ENCODE measurements at regions not wholly inside any gene's neighbourhood (a gene's known extent, or its start where the extent isn't known, plus 50 kb on each side); places are given as distances from the start of the nearest gene placed in this dataset.
"Not testable (repeated sequence)": the region's sequence is repeated elsewhere in the genome, so short reads cannot be mapped to it uniquely, and the experiment has no call there.

DNA sequence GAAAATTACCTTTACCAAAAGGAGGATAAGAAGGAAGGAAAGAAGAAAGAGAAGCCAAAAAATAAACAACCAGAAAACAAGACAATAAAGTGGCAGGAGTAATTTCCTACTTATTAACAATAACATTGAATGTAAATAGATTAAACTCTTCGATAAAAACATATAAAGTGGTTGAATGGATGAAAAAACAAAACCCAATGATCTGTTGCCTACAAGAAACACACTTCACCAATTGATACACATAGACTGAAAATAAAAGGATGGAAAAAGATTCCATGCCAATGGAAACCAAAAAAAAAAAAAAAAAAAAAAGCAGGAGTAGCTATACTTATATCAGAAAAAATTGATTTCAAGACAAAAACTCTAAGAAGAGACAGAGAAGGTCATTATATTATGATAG is 518.9 kb downstream of the BCKDHB start:
- H3K4me3 Mint-ChIP-seq, result no peak overlapping the region
- no peak overlapping the region for H3K27ac Mint-ChIP-seq
- peaks cover 28% of the 10 kb centered on the region for H3K9me3 Mint-ChIP-seq
- H3K36me3 Mint-ChIP-seq (ENCODE audit: low read depth), result no peaks in the 10 kb centered on the region
- H3K4me1 Mint-ChIP-seq (ENCODE audit: low read depth), result no peaks in the 10 kb centered on the region
- DNase-seq (ENCODE audit: low spot score), result no peak
- H3K27me3 Mint-ChIP-seq (ENCODE audit: low read depth), result no peaks in the 10 kb centered on the region

DNA sequence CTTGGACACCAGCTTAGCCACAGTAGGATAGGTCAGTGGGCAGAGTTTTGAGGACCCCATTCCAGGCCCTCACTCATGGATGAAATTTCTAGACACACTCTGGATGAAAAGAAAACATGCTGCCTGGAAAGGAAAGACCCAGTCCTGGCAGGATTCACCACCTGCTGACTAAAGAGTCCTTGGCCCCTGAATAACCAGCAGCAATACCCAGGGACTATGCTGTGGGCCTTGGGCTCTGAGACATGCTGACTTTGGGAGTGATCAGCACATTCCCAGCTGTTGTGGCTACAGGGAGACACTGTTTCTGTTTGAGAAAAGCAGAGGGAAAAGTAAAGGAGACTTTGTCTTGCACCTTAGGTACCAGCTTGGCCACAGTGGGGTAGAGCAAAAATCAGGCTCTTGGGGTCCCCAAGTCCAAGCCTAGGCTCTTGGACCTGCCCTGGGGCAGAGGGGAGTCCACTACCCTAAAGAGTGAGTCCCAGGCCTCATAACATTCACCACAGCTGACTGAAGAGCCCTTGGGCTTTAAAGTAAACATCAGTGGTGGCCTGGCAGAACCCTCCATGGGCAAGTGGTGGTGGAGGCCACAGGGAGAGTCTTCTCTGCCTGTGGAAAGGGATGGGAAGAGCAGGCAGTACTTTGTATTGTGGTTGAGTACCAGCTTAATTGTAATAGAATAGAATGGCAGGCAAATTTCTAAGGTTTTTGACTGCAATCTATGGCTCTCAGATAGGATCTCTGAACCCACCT is 516.8 kb downstream of the BCKDHB start:
- no peak for DNase-seq (ENCODE audit: low spot score)
- H3K36me3 Mint-ChIP-seq (ENCODE audit: low read depth), result no peaks in the 10 kb centered on the region
- H3K9me3 Mint-ChIP-seq, result peaks cover 35% of the 10 kb centered on the region
- no peaks in the 10 kb centered on the region for H3K4me1 Mint-ChIP-seq (ENCODE audit: low read depth)
- no peak overlapping the region for H3K27ac Mint-ChIP-seq
- H3K4me3 Mint-ChIP-seq, result no peak overlapping the region
- no peaks in the 10 kb centered on the region for H3K27me3 Mint-ChIP-seq (ENCODE audit: low read depth)

GRCh38 chr6:80622641-80623040 is 516.2 kb downstream of the BCKDHB start:
- H3K27ac Mint-ChIP-seq, result no peak overlapping the region
- H3K27me3 Mint-ChIP-seq (ENCODE audit: low read depth), result no peaks in the 10 kb centered on the region
- DNase-seq (ENCODE audit: low spot score), result no peak
- H3K4me1 Mint-ChIP-seq (ENCODE audit: low read depth), result no peaks in the 10 kb centered on the region
- H3K36me3 Mint-ChIP-seq (ENCODE audit: low read depth), result no peaks in the 10 kb centered on the region
- peaks cover 37% of the 10 kb centered on the region for H3K9me3 Mint-ChIP-seq
- H3K4me3 Mint-ChIP-seq, result no peak overlapping the region

DNA sequence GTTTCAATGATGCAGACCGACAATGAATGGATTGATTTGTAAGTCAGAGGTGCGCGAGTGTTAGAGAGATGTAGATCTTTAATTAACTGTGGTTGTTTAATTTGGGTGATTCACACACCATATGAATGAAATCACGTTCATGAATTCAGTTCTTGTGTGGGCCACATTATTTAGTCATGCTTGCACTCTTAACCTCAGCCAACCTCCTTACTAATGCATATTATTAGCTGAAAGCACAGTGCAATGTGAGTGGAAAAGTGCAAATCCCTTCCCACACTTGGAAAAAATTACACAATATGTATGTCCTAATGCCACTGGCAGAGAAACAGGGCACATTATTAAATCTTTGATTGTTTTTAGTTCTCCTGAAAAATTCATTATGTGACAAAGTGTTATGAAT is 512.5 kb downstream of the BCKDHB start:
- DNase-seq (ENCODE audit: low spot score), result no peak
- no peaks in the 10 kb centered on the region for H3K36me3 Mint-ChIP-seq (ENCODE audit: low read depth)
- no peak overlapping the region for H3K4me3 Mint-ChIP-seq
- H3K4me1 Mint-ChIP-seq (ENCODE audit: low read depth), result no peaks in the 10 kb centered on the region
- no peak overlapping the region for H3K27ac Mint-ChIP-seq
- no peaks in the 10 kb centered on the region for H3K27me3 Mint-ChIP-seq (ENCODE audit: low read depth)
- peaks cover 22% of the 10 kb centered on the region for H3K9me3 Mint-ChIP-seq

DNA sequence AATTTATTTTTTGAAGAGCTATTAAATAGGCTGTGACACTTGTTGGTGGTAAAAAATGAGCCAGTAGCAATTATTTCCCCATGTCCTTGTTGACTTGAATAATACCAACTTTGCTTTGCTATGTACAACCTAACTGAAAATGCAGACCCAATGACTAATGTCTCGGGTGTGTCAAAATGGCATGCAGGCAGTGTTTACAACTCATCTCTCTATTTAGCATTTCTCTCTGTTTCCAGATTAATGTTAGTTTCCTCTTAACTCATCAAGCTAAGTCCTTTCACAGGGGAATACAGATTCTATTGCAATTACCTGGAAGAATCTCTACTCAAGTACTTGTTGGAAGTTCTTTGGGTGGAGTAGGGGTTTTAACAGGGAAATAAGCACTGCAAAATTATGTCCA is 504.4 kb downstream of the BCKDHB start:
- no peaks in the 10 kb centered on the region for H3K4me1 Mint-ChIP-seq (ENCODE audit: low read depth)

GRCh38 chr6:80608881-80609280 is 502.4 kb downstream of the BCKDHB start:
- H3K27ac Mint-ChIP-seq, result no peak overlapping the region
- H3K27me3 Mint-ChIP-seq (ENCODE audit: low read depth), result no peaks in the 10 kb centered on the region
- no peaks in the 10 kb centered on the region for H3K4me1 Mint-ChIP-seq (ENCODE audit: low read depth)
- no peak for DNase-seq (ENCODE audit: low spot score)
- no peaks in the 10 kb centered on the region for H3K36me3 Mint-ChIP-seq (ENCODE audit: low read depth)
- H3K9me3 Mint-ChIP-seq, result no peaks in the 10 kb centered on the region
- no peak overlapping the region for H3K4me3 Mint-ChIP-seq

More for the DNA sequence above, 504.4 kb downstream of the BCKDHB start:
- Mint-ChIP-seq H3K4me3 (no peak overlapping the region), H3K9me3 (no peaks in the 10 kb centered on the region), H3K36me3 (ENCODE audit: low read depth) (no peaks in the 10 kb centered on the region), H3K27me3 (ENCODE audit: low read depth) (no peaks in the 10 kb centered on the region), H3K27ac (no peak overlapping the region)
- no peak for DNase-seq (ENCODE audit: low spot score)

- Mint-ChIP-seq H3K36me3 (ENCODE audit: low read depth) (no peaks in the 10 kb centered on the region), H3K9me3 (no peaks in the 10 kb centered on the region), H3K4me3 (no peak overlapping the region), H3K4me1 (ENCODE audit: low read depth) (no peaks in the 10 kb centered on the region), H3K27ac (no peak overlapping the region), H3K27me3 (ENCODE audit: low read depth) (no peaks in the 10 kb centered on the region)
- no peak for DNase-seq (ENCODE audit: low spot score)
These were observed 501.4 kb downstream of the BCKDHB start for GRCh38 chr6:80607811-80608391.

DNA sequence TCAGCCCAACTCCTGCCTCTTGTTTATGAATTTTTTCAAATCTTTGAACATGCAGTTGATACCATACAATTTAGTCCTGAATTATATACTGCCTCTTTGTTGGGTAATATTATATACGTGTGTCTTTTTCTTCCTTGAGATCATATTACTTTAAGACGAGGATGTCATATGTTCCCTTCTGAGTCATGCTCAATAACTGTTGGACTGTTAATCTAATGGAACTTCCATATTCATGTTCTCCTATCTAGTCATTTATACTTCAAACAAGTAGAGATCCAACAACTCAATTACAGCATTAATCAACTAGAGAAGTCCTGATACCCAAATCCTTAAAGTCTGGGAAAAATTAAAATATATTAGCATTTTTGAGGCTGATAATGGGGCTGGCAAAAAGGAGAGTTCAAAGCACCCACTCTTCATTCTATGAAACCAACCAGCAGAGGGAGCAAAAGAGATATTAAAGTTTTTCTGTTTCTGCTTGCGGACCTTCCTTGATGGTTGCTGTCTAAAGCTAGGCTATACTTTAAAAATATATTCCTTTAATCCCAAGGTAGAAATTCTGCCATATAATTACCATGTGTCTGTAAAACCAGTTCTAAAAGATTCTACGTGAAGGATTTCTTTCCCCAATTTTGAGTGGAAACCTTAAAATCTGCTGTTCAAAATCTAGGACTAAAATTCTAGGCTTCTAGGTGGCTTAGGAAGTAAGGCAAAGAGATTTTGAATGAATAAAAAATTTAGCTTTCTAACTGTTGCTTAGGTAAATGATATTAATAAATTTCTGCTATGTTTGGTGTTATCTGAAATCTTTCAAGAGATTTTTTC is 498.9 kb downstream of the BCKDHB start:
- H3K4me3 Mint-ChIP-seq, result no peak overlapping the region
- no peak for DNase-seq (ENCODE audit: low spot score)
- no peaks in the 10 kb centered on the region for H3K9me3 Mint-ChIP-seq
- H3K36me3 Mint-ChIP-seq (ENCODE audit: low read depth), result no peaks in the 10 kb centered on the region
- no peak overlapping the region for H3K27ac Mint-ChIP-seq
- no peaks in the 10 kb centered on the region for H3K27me3 Mint-ChIP-seq (ENCODE audit: low read depth)
- no peaks in the 10 kb centered on the region for H3K4me1 Mint-ChIP-seq (ENCODE audit: low read depth)

DNA sequence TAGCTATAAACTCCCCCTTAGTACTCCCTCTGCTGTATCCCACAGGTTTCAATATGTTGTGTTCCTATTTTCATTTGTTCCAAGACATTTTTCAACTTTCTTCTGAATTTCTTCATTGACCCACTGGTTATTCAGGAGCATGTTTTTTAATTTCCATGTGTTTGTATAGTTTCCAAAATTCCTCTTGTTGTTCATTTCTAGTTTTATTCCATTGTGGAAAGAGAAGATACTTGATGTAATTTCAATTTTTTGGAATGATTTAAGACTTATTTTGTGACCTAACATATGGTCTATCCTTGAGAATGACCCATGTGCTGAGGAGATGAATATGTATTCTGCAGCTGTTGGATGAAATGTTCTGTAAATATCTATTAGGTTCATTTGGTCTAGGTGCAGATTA is 497.2 kb downstream of the BCKDHB start:
- DNase-seq (ENCODE audit: low spot score), result no peak
- H3K9me3 Mint-ChIP-seq, result no peaks in the 10 kb centered on the region
- no peak overlapping the region for H3K27ac Mint-ChIP-seq
- no peaks in the 10 kb centered on the region for H3K36me3 Mint-ChIP-seq (ENCODE audit: low read depth)
- H3K4me3 Mint-ChIP-seq, result no peak overlapping the region
- H3K27me3 Mint-ChIP-seq (ENCODE audit: low read depth), result no peaks in the 10 kb centered on the region
- H3K4me1 Mint-ChIP-seq (ENCODE audit: low read depth), result no peaks in the 10 kb centered on the region

DNA sequence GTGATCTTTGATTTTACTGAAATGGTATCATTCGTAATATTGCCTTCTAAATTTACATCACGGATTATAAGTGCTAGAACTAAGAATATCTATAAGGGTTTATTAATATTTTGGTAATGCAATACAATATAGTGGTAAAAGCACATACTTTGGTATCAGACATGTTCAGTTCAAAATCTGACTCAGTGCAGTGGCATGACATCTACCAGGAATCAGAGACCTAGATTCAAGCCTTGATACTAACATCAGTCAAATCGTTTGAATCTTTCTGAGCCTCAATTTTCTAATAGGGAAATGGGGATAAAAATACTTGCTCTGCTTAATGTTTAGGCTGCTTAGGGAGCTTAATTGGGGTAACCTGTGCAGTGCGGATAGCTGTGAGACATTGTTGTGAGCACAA is 488.0 kb downstream of the BCKDHB start:
- DNase-seq (ENCODE audit: low spot score), result no peak
- no peaks in the 10 kb centered on the region for H3K4me1 Mint-ChIP-seq (ENCODE audit: low read depth)
- no peaks in the 10 kb centered on the region for H3K36me3 Mint-ChIP-seq (ENCODE audit: low read depth)
- H3K27me3 Mint-ChIP-seq (ENCODE audit: low read depth), result peaks cover 2% of the 10 kb centered on the region
- H3K4me3 Mint-ChIP-seq, result no peak overlapping the region
- H3K9me3 Mint-ChIP-seq, result no peaks in the 10 kb centered on the region
- no peak overlapping the region for H3K27ac Mint-ChIP-seq

DNA sequence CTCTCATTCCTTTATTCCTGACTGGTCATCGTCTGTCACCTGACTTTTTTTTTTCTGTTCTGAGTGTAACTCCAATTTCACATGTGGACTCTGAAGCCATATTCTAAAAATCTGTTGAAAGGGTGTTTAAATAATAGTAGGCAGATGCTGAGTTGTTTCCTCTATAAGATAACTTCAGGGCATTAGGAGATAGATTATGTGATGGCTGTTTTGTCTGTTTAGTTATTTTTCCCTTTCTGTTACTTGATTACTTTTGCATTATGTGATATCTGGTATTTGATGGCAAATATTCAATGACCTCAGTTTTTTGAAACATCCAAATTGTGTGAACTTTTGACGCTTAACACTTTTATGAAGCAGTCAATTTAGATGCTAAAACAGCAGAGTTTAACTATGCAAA is 486.0 kb downstream of the BCKDHB start:
- Mint-ChIP-seq H3K4me1 (ENCODE audit: low read depth) (no peaks in the 10 kb centered on the region), H3K4me3 (no peak overlapping the region), H3K27ac (no peak overlapping the region), H3K9me3 (peaks cover 2% of the 10 kb centered on the region), H3K36me3 (ENCODE audit: low read depth) (no peaks in the 10 kb centered on the region), H3K27me3 (ENCODE audit: low read depth) (peaks cover 2% of the 10 kb centered on the region)
- DNase-seq (ENCODE audit: low spot score), result no peak

- Mint-ChIP-seq H3K27me3 (ENCODE audit: low read depth) (no peaks in the 10 kb centered on the region), H3K9me3 (peaks cover 9% of the 10 kb centered on the region), H3K36me3 (ENCODE audit: low read depth) (no peaks in the 10 kb centered on the region), H3K4me3 (no peak overlapping the region), H3K27ac (no peak overlapping the region), H3K4me1 (ENCODE audit: low read depth) (no peaks in the 10 kb centered on the region)
- no peak for DNase-seq (ENCODE audit: low spot score)
These were observed 479.8 kb downstream of the BCKDHB start for GRCh38 chr6:80586242-80586641.

DNA sequence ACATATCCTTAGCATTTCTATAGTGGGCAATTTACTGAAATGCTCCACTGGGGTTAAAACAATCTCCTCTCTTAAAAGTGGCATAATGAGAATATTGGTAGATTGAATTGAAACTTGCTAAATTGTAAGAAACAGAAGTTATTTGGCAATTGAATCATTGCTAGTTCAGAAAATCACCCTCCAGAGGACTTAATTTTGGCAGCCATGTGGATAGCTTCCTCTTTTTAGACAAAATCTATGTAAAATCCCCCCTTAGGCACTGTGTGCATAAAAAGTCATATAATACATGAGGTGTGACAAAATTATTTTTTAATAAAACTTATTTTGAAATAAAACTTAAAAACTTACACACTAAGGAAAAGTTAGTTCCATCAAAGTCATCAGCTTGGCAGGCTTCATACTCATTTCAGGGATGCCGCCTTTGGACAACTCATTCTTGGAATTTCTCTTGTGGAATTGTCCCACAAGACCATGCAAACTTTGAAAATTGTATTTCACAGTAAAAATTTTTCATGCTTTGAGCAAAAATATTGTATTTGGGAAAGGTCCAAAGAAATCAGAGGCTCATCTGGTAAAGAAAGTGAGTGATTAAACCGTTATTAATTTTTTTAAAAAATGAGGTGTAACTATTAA is 473.0 kb downstream of the BCKDHB start:
- H3K36me3 Mint-ChIP-seq (ENCODE audit: low read depth), result no peaks in the 10 kb centered on the region
- H3K27me3 Mint-ChIP-seq (ENCODE audit: low read depth), result no peaks in the 10 kb centered on the region
- no peak overlapping the region for H3K4me3 Mint-ChIP-seq
- no peak for DNase-seq (ENCODE audit: low spot score)
- H3K27ac Mint-ChIP-seq, result no peak overlapping the region
- no peaks in the 10 kb centered on the region for H3K9me3 Mint-ChIP-seq
- no peaks in the 10 kb centered on the region for H3K4me1 Mint-ChIP-seq (ENCODE audit: low read depth)

DNA sequence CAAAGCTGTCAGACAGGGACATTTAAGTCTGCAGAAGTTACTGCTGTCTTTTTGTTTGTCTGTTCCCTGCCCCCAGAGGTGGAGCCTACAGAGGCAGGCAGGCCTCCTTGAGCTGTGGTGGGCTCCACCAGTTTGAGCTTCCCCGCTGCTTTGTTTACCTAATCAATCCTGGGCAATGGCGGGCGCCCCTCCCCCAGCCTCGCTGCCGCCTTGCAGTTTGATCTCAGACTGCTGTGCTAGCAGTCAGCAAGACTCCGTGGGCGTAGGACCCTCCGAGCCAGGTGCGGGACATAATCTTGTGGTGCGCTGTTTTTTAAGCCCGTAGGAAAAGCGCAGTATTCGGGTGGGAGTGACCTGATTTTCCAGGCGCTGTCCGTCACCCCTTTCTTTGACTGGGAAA is 466.8 kb downstream of the BCKDHB start:
- not testable (repeated sequence) for H3K27me3 Mint-ChIP-seq (ENCODE audit: low read depth); H3K36me3 Mint-ChIP-seq (ENCODE audit: low read depth); H3K27ac Mint-ChIP-seq; H3K4me3 Mint-ChIP-seq; H3K9me3 Mint-ChIP-seq; H3K4me1 Mint-ChIP-seq (ENCODE audit: low read depth); DNase-seq (ENCODE audit: low spot score)
